D341Med (cell line): ENCODE measurements at regions not wholly inside any gene's neighbourhood (a gene's known extent, or its start where the extent isn't known, plus 50 kb on each side); places are given as distances from the start of the nearest gene placed in this dataset.

Experiments
- DNase-seq: peaks from one replicate; pipeline ENCODE4 v3.0.0; 2012; ENCODE audit warnings: low spot score

- DNase-seq = no peak
Observed at GRCh38 chr15:96672629-96673028, 342.1 kb downstream of the NR2F2 start.

- DNase-seq = no peak
Observed at GRCh38 chr15:96678386-96678785, 347.9 kb downstream of the NR2F2 start.

DNA sequence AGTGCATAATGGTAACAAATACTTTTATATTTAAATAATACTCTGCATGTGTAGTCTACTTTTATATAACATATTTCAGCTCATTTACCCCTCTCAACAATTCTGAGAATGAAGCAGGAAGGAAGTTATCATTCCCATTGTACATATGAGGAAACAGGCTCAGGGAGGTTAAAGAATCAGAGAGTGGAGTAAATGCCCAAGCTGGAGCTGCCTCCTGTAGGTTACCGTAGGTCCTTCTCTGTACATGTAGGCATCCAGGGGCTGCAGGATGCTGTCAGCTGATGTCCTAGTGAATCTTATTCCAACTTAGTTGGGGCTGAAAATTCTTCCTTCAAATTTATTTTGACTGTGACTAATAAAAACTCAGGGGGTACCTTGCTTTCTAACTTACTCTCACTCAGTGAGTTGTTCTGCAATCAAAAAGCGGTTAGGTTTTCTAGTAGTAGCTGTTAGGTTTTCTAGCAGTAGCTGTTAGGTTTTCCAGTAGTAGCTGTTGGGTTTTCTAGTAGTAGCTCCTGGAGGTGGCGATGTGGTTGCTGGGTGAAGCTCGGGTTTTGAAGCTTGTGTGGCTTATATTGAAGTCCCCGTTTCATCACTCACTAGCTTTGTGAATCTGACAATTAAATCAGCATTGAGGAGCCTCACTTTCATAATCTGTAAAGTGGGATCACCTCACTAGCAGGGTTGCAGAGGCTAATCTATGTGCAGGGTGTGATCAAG lies 357.0 kb downstream of the NR2F2 start:
- DNase-seq = no peak

DNA sequence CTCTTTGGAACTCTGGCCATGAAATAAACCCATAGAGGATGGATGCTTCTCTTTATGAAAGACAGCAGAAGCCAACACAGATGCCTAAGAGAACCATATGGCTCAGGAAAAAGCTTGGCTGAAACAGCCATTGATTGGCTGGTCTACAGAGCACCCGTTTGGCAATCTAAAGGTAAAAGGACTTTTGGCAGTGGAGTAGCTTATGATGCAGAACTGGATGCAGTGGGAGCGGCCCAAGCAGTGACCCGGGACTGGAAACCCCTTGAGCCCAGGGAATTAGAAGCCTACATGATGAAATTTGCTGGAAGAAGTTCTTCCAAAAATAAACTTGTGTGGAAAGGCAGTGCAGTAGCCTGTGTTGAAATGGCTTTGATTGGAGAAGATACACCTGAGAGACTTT lies 360.2 kb downstream of the NR2F2 start:
- DNase-seq = no peak

DNA sequence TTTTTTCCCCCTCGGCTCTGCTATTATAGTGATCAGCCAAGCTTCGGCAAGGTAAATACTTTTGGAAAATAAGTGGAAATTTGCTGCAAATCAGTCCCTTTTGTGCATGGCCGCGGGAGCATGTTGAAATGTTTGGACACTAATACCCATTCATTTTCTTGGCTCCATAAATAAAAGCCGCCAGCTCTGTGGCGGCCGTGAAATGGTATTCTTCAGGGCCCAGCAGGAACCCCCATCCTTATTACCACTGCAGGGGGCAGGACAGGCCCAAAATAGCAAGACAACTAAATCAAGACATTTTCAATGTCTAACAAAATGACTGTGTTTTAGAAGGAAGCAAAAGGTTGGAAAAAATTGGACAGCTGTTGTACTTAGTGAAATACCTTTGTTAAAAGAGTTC lies 362.3 kb downstream of the NR2F2 start:
- no peak for DNase-seq

DNA sequence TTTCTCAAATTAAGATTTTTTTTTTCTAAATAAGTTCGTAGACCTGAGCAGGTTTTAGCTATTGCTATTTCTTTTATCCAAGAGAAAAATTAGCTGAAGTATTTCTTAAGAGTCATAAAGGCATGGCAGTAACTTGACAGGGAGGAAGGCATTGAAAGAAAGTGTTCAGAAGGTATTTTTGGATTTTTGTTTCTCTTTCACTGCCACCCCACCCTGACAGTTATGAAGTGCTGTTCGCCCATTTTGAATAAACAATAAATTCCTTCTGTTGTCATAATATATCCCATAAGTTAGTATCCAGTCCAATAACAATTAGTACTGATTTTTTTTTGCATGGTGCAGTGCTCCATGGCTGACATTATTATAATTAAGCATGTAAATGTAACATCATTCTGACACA lies 363.0 kb downstream of the NR2F2 start:
- DNase-seq = no peak

DNA sequence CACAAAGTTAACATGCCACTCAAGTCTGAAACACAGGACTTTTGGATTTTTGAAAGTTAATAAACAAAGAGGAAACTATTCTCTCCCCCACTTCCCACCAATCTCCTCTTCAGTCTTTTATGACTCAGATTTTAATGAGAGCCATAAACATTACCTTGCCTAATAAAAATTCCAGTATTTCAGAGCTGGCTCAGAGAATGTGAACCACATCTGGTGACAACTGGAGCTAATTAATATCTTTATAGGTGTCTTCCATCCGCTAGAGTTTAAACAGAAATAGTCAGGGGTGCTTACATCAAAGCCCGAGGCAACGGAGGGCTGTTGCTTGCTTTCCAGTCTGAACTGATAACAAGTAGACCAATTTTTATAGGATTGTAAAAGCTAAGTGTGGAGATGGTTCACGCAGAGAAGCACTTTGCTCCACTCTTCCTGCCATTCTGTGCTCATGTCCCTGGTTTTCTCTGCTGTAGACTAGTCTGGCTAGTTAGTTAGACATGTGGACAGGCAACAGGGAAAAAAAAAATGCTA lies 363.6 kb downstream of the NR2F2 start:
- no peak for DNase-seq

DNA sequence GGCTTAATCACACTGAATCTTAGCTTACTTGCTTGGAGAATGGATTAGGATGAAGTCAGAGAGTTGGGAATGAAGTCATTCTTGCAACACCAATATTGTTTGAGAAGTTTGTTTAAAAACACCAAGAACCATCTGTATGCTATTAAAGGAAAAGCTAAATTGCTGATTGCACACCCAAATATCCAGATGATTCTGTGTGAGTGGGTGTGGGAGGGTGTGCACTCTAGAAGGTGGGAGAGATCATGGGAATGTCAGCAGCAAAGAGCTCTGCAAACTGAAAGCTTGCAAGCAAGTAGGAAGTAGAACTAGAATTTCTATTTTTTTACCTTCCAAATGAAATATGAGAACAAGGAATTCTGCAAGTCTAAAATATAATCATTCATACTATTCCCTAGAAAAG lies 364.9 kb downstream of the NR2F2 start:
- no peak for DNase-seq

GRCh38 chr15:96699871-96700401 lies 369.4 kb downstream of the NR2F2 start:
- DNase-seq = no peak

DNA sequence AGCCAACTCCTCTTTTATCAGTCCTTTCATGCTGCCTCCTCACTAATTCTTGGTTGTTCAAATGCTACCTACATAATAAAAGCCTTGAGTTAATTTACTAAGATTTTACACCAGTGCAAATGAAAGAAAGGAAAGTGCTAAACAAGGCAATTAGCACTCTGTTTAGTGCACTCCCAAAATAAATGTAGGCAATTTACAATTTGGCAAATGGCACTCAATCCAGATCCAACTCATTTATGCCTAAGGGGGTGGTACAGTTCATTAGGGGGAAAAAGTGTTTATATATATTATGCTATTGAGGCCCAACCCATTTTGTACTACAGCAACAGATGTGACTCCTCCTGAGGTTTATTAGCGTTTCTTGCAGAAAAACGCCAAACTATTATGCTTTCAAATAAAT lies 370.1 kb downstream of the NR2F2 start:
- no peak for DNase-seq

DNA sequence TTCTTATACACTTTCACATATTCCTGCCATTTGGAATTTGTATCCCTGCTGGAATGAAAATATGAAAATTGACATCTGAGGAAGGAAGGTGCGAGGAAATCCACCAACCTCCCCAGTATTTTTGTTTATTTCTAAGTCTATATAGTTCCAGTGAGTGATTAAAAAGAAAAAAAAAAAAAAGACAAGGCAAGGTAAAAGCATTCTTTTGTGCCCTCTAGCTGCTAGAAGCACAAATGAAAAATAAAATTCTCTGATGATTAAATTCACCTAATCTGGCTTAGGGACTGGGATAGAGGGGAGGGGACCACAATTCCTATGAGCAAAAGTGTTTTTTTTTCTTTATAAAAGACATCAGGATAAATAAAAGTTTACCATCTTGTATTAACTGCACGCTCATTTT lies 370.9 kb downstream of the NR2F2 start:
- DNase-seq = no peak

DNA sequence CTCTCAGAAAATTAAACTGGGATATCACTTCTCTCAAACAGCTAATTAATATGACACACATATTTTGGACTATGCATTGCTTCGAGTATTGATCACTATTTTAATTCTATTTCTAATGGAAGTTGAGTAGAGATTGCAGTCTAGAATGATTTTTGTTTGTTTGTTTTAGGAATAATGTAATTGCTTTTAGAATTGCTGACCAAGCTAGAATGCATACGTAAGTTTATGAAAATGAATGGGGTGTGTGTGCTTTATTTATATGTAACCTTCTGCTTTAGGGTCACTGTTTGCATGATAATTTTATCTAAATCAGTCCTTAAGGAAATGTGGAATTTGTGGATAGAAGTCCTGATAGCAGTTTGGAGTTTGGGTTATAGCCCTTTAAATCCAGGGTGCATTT lies 371.4 kb downstream of the NR2F2 start:
- DNase-seq = no peak

DNA sequence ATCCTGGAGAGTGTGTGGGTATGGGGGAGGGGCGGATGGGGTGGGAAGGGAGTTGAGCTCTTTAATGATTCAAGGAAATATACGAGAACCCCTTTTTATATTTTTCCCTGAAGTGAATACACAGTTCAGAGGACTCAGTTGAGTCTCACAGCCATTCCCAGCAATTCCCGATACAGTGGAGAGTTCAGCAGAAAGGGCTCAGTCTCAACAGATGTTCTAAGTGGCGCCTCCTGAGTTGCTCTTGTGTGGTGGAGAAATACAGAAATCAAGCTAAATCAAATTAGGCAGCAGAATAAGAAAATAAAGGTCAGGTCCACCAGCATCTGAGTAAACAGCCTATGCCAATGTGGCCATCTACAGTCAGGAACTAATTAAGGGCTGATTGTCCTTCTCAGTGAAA lies 372.1 kb downstream of the NR2F2 start:
- DNase-seq = no peak

- no peak for DNase-seq
Observed at GRCh38 chr15:96703091-96703490, 372.6 kb downstream of the NR2F2 start.

GRCh38 chr15:96703794-96704550 lies 373.5 kb downstream of the NR2F2 start:
- no peak for DNase-seq

- DNase-seq = no peak
Observed at GRCh38 chr15:96716075-96716474, 385.6 kb downstream of the NR2F2 start.

DNA sequence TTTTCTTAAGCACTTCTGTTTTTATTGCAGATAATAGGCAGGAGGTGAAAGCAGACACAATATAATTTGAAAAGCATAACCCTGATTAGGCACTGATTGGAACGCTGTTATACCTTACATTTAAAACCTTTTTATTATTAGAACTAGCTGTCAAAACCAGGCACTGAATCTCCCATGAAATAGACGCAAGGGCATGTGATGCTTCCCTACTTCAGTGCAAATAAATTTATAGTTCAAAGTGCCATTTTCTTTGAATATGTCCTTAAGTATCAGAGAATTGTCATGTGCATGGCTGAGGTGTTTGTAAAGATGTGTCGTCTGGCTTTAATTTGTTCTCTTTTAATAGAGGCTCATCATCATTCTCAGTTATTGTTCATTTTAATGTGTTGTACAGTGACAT lies 386.0 kb downstream of the NR2F2 start:
- no peak for DNase-seq

DNA sequence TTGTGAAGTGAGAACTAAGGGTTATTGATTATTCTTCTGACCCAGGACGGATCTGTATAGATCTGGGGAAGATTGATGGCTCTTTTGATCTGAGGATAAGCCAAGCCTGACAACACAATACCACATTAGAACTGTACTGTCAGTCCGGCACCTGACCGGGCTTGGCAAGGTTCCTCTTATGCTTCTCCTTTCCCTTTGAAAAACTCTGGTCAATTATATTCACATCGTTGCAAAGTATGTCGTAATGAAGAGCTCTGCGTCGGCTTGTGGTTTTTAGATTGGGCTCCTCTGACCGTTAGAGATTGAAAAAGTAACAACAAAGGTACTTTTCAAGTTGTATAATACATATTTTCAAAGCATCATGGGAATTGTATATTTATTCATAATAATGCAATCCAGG lies 389.8 kb downstream of the NR2F2 start:
- DNase-seq = no peak

- DNase-seq = no peak
Observed at GRCh38 chr15:96720656-96721055, 390.2 kb downstream of the NR2F2 start.

GRCh38 chr15:96728591-96728990 lies 398.1 kb downstream of the NR2F2 start:
- no peak for DNase-seq

- DNase-seq = no peak
Observed at GRCh38 chr15:96732704-96733103, 402.2 kb downstream of the NR2F2 start.

DNA sequence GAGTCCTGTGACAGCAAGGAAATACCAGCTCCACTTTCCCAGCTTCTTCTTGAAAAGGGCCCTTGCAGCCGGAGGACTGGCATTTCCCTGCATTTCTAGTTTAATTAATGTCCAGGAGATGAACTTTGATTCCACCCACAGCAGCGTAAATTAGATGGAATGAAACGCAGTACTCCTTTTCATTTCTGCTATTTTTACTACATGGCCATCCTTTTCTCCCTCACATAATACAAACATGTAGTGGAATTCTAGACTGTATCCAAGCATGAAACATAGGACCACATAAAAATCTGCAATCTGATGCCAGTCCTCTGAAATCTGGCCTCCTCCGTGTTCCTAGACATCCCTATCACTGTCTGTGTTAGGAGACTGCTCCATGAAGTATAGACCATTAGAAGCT lies 403.2 kb downstream of the NR2F2 start:
- no peak for DNase-seq

DNA sequence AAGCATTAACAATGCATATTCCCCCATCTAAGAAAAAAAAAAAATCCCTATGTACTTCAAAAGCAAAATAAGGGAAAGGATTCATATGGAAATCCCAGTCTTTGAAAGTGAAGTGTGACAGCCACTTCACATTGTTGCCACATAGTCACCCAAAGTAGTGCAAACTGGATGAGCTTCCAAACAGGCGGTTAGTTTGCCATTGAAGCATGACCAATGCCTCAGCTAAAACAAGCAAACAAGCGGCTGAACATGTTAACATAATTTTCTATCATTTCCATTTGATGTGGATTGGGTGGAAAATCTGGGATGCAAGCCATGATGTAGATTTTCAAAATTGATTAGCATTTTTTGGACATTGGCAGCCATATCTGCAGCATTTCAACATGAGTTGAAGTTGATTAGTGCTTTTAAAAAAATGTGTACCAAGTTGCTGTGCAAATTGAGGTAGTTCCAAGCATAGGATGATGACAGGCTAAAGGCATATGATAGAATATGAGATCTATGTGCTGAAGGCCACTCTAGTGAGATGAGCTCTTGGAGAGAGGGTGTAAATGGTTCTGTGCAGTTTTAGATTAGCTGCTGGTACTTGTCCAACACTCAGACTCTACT lies 405.2 kb downstream of the NR2F2 start:
- DNase-seq = no peak
